ENCODE measurements at regions not wholly inside any gene's neighbourhood (a gene's known extent, or its start where the extent isn't known, plus 50 kb on each side); places are given as distances from the start of the nearest gene placed in this dataset.

DNA sequence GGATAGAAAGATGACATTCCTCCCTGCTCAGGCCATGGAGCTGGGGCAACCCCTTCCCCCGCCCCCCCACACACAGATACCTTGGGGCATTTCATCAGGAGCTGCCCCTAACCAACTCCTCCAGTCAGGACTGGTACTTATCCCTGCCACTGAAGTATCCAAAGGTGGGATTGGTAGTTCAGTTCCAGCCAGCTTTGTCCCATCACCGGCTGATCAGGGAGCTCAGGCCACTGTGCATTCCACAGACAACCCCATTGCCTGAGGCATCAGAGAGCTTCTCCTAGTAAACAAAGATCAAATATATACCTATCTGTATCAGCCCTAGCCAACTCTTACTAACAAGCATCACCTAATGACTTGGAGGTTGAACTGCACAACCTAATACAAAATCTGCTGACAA is 218.2 kb upstream of the FMR1 start:
- Histone ChIP-seq H3K4me3 (ENCODE audit: low read depth, low read length) (no peak overlapping the region), H3K36me3 (ENCODE audit: control insufficient read depth, insufficient read depth, low read length) (no peaks in the 10 kb centered on the region), H3K27me3 (ENCODE audit: control insufficient read depth, insufficient read depth, low read length) (no peaks in the 10 kb centered on the region)
- no peak for DNase-seq (ENCODE audit: low read depth)
- TF ChIP-seq, protein P1, sequence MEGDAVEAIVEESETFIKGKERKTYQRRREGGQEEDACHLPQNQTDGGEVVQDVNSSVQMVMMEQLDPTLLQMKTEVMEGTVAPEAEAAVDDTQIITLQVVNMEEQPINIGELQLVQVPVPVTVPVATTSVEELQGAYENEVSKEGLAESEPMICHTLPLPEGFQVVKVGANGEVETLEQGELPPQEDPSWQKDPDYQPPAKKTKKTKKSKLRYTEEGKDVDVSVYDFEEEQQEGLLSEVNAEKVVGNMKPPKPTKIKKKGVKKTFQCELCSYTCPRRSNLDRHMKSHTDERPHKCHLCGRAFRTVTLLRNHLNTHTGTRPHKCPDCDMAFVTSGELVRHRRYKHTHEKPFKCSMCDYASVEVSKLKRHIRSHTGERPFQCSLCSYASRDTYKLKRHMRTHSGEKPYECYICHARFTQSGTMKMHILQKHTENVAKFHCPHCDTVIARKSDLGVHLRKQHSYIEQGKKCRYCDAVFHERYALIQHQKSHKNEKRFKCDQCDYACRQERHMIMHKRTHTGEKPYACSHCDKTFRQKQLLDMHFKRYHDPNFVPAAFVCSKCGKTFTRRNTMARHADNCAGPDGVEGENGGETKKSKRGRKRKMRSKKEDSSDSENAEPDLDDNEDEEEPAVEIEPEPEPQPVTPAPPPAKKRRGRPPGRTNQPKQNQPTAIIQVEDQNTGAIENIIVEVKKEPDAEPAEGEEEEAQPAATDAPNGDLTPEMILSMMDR (IDR thresholded peaks at IDR 0.05; ENCODE audit: insufficient read depth, low read length, poor library complexity, severe bottlenecking) = no peak

DNA sequence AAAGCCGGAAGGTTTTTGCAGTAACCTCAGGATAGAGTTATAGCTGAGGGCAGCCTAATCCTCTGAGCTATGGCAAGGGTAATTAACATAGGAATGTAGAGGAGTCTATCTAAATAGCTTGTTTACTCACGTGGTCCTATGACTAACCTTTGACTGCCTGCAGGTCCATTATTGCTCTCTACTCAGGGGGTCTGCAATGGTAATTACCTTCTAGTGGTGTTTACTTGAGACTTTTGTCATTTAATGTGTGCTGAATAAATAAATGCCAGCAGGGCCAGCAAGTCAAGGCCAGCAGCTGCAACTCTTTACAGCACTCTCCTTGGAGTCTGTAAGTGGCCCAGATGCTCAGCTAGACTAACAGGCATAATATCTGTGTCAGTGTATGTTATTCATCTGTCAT is 212.7 kb upstream of the FMR1 start:
- no peak overlapping the region for H3K4me3 ChIP-seq (ENCODE audit: low read depth, low read length)
- no peak for DNase-seq (ENCODE audit: low read depth)
- no peaks in the 10 kb centered on the region for H3K36me3 ChIP-seq (ENCODE audit: control insufficient read depth, insufficient read depth, low read length)
- TF ChIP-seq, protein P1 (IDR thresholded peaks at IDR 0.05; ENCODE audit: insufficient read depth, low read length, poor library complexity, severe bottlenecking) = no peak
- no peaks in the 10 kb centered on the region for H3K27me3 ChIP-seq (ENCODE audit: control insufficient read depth, insufficient read depth, low read length)

DNA sequence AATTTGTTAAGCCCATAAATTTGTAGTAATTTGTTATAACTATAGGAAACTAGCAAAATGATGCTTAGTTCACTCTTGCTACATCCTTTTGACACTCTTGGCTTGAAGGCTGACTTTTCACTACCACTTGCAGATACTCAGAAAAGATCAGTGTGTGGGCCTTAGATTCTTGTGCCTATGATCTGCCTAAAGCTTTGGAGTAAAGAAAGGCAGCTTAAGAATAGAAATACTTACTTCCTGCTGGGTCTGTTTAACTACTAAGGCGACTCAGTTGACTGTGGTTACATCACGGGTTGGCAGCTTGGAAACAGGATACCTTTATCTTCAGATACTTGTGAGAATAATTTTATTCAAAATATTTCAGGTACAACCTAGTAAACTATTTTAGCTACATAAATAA is 201.4 kb upstream of the FMR1 start:
- TF ChIP-seq, protein P1 (IDR thresholded peaks at IDR 0.05; ENCODE audit: insufficient read depth, low read length, poor library complexity, severe bottlenecking) = no peak
- no peak for DNase-seq (ENCODE audit: low read depth)
- Histone ChIP-seq H3K36me3 (ENCODE audit: control insufficient read depth, insufficient read depth, low read length) (no peaks in the 10 kb centered on the region), H3K27me3 (ENCODE audit: control insufficient read depth, insufficient read depth, low read length) (no peaks in the 10 kb centered on the region), H3K4me3 (ENCODE audit: low read depth, low read length) (no peak overlapping the region)

DNA sequence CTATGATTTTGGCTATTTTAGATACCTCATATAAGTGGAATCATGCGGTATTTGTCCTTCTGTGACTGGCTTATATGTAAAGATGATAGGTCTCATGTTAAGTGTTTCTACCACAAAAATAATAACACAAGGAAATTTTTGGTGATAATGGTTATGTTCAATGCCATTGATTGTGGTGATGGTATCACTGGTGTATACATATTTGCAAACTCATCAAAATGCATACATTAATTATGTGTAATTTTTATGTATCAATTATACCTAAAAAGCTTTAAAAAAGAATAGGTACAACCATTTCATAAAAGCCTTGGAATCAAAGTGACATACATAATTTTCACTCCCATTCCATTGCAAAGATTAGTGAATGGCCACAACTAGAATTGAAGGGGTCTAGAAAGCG is 178.3 kb upstream of the FMR1 start:
- Histone ChIP-seq H3K36me3 (ENCODE audit: control insufficient read depth, insufficient read depth, low read length) (no peaks in the 10 kb centered on the region), H3K27me3 (ENCODE audit: control insufficient read depth, insufficient read depth, low read length) (no peaks in the 10 kb centered on the region), H3K4me3 (ENCODE audit: low read depth, low read length) (no peak overlapping the region)
- TF ChIP-seq, protein P1 (IDR thresholded peaks at IDR 0.05; ENCODE audit: insufficient read depth, low read length, poor library complexity, severe bottlenecking) = no peak
- no peak for DNase-seq (ENCODE audit: low read depth)

DNA sequence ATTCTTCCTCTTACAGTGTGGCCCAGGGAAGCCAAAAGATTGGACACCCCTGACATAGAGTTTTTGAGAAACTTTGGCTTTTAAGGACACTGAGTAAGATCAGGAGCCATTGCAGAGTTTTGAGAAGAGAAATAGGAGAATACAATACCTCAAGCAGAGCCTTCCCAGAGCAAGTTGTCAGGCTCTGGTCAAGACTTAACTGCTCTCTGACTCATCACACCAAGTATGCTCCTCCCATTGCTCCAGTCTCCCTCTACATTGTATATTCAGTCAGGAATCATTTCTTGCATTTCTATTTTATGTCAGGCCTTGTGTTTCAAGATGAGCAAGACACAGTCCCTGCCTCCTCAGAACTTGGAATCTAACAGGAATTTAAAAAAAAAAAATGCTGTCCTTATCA is 176.4 kb upstream of the FMR1 start:
- Histone ChIP-seq H3K4me3 (ENCODE audit: low read depth, low read length) (no peak overlapping the region), H3K36me3 (ENCODE audit: control insufficient read depth, insufficient read depth, low read length) (no peaks in the 10 kb centered on the region), H3K27me3 (ENCODE audit: control insufficient read depth, insufficient read depth, low read length) (no peaks in the 10 kb centered on the region)
- DNase-seq (ENCODE audit: low read depth) = no peak
- TF ChIP-seq, protein P1 (IDR thresholded peaks at IDR 0.05; ENCODE audit: insufficient read depth, low read length, poor library complexity, severe bottlenecking) = no peak

DNA sequence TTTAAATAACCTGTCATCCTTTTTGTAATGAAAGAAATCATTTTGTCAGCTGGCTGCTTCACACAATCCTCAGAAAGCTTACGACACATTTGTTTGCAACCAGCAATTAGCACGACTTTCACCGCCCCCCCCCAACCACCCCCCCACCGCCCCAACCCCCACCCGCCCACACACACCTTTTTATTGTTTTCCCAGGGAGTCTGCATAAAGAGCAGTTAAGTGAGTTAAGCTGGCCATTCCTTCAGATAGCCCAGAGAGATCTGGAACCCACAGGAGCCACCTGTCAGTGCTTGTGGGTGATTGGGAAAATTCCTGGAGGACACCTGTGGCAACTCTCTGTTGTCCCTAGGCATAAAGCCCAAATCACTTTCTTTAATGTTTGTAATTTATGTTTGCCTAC is 175.7 kb upstream of the FMR1 start:
- Histone ChIP-seq H3K27me3 (ENCODE audit: control insufficient read depth, insufficient read depth, low read length) (no peaks in the 10 kb centered on the region), H3K4me3 (ENCODE audit: low read depth, low read length) (no peak overlapping the region), H3K36me3 (ENCODE audit: control insufficient read depth, insufficient read depth, low read length) (no peaks in the 10 kb centered on the region)
- DNase-seq (ENCODE audit: low read depth) = no peak
- TF ChIP-seq, protein P1 (IDR thresholded peaks at IDR 0.05; ENCODE audit: insufficient read depth, low read length, poor library complexity, severe bottlenecking) = no peak
